ENCODE measurements at regions not wholly inside any gene's neighbourhood (a gene's known extent, or its start where the extent isn't known, plus 50 kb on each side); places are given as distances from the start of the nearest gene placed in this dataset.

GRCh38 chr12:90653040-90653439 lies 301.9 kb downstream of the CCER1 start:
- intact Hi-C loops (cut with DNase I; ENCODE audit: low total_unique reads) (no loop called here), in situ Hi-C loops (cut with MboI; ENCODE audit: low pct_ligation_motif_present in 1 of 4, low pct_unique_long_range_greater_than_20kb in 1 of 4, low sequenced_read_pairs in 3 of 4) (no loop called here)
- Histone ChIP-seq H3K36me3 (no peaks in the 10 kb centered on the region), H3K9me3 (no peaks in the 10 kb centered on the region), H3K27me3 (no peaks in the 10 kb centered on the region), H3K4me1 (no peaks in the 10 kb centered on the region), H3K27ac (no peak overlapping the region), H3K4me3 (no peak overlapping the region)
- TF ChIP-seq CTCF (IDR thresholded peaks at IDR 0.05) (no peak), POLR2AphosphoS5 (IDR thresholded peaks at IDR 0.05) (no peak), EP300 (IDR thresholded peaks at IDR 0.05; ENCODE audit: low read depth) (no peak), POLR2A (IDR thresholded peaks at IDR 0.05) (no peak)
- DNase-seq: no peak
- 78% methylated on average over 2 of the region's 2 CpGs; no CpG with 5 or more reads in 1 of the 2 donors for WGBS, 2 donors (ENCODE audit: low coverage in 1 of 2)

GRCh38 chr12:90652280-90652679 lies 302.7 kb downstream of the CCER1 start:
- intact Hi-C loops (cut with DNase I; ENCODE audit: low total_unique reads) (no loop called here), in situ Hi-C loops (cut with MboI; ENCODE audit: low pct_ligation_motif_present in 1 of 4, low pct_unique_long_range_greater_than_20kb in 1 of 4, low sequenced_read_pairs in 3 of 4) (no loop called here)
- Histone ChIP-seq H3K4me1 (no peaks in the 10 kb centered on the region), H3K9me3 (no peaks in the 10 kb centered on the region), H3K36me3 (no peaks in the 10 kb centered on the region), H3K27ac (no peak overlapping the region), H3K4me3 (no peak overlapping the region), H3K27me3 (no peaks in the 10 kb centered on the region)
- 81 to 91% methylated on average over 2 of the region's 2 CpGs for WGBS, 2 donors (ENCODE audit: low coverage in 1 of 2)
- DNase-seq: no peak
- no peak for TF ChIP-seq POLR2A (IDR thresholded peaks at IDR 0.05)
- TF ChIP-seq POLR2AphosphoS5 (IDR thresholded peaks at IDR 0.05): no peak
- no peak for TF ChIP-seq CTCF (IDR thresholded peaks at IDR 0.05)
- no peak for TF ChIP-seq EP300 (IDR thresholded peaks at IDR 0.05; ENCODE audit: low read depth)

GRCh38 chr12:90645181-90645580 lies 309.8 kb downstream of the CCER1 start:
- in situ Hi-C loops (cut with MboI; ENCODE audit: low pct_ligation_motif_present in 1 of 4, low pct_unique_long_range_greater_than_20kb in 1 of 4, low sequenced_read_pairs in 3 of 4) (no loop called here), intact Hi-C loops (cut with DNase I; ENCODE audit: low total_unique reads) (no loop called here)
- no peaks in the 10 kb centered on the region for H3K36me3 ChIP-seq
- H3K27me3 ChIP-seq: no peaks in the 10 kb centered on the region
- H3K27ac ChIP-seq: no peak overlapping the region
- H3K9me3 ChIP-seq: no peaks in the 10 kb centered on the region
- H3K4me1 ChIP-seq: no peaks in the 10 kb centered on the region
- WGBS, 2 donors (ENCODE audit: low coverage in 1 of 2): 82 to 88% methylated on average over 1 of the region's 1 CpG
- DNase-seq: no peak
- TF ChIP-seq POLR2A (IDR thresholded peaks at IDR 0.05) (no peak), POLR2AphosphoS5 (IDR thresholded peaks at IDR 0.05) (no peak), EP300 (IDR thresholded peaks at IDR 0.05; ENCODE audit: low read depth) (no peak), CTCF (IDR thresholded peaks at IDR 0.05) (no peak)
- no peak overlapping the region for H3K4me3 ChIP-seq

GRCh38 chr12:90631591-90632212 lies 323.3 kb downstream of the CCER1 start:
- no peak for DNase-seq
- TF ChIP-seq CTCF (IDR thresholded peaks at IDR 0.05) (no peak), EP300 (IDR thresholded peaks at IDR 0.05; ENCODE audit: low read depth) (no peak), POLR2A (IDR thresholded peaks at IDR 0.05) (no peak), POLR2AphosphoS5 (IDR thresholded peaks at IDR 0.05) (no peak)
- H3K4me3 ChIP-seq: no peak overlapping the region
- H3K9me3 ChIP-seq: peaks cover 9 to 12% of the 10 kb centered on the region in 2 donors
- no peak overlapping the region for H3K27ac ChIP-seq
- in situ Hi-C loops (cut with MboI; ENCODE audit: low pct_ligation_motif_present in 1 of 4, low pct_unique_long_range_greater_than_20kb in 1 of 4, low sequenced_read_pairs in 3 of 4): no loop called here
- H3K4me1 ChIP-seq: no peaks in the 10 kb centered on the region
- 0 to 50% methylated on average over 1 of the region's 1 CpG for WGBS, 2 donors (ENCODE audit: low coverage in 1 of 2)
- no peaks in the 10 kb centered on the region for H3K27me3 ChIP-seq
- H3K36me3 ChIP-seq: no peaks in the 10 kb centered on the region
- intact Hi-C loops (cut with DNase I; ENCODE audit: low total_unique reads): no loop called here

Measured in transverse colon (tissue), 4 donors.